Amygdala (tissue), 56 donors: ENCODE measurements at regions not wholly inside any gene's neighbourhood (a gene's known extent, or its start where the extent isn't known, plus 50 kb on each side); places are given as distances from the start of the nearest gene placed in this dataset.
A peak's percentile ranks its signal among the peaks of the same experiment; 100 is the strongest.

ENCODE experiments used
- DNase-seq, 56 donors: peaks; one replicate each; lab custom pipeline; 2025; lab: John Stamatoyannopoulos, UW

DNA sequence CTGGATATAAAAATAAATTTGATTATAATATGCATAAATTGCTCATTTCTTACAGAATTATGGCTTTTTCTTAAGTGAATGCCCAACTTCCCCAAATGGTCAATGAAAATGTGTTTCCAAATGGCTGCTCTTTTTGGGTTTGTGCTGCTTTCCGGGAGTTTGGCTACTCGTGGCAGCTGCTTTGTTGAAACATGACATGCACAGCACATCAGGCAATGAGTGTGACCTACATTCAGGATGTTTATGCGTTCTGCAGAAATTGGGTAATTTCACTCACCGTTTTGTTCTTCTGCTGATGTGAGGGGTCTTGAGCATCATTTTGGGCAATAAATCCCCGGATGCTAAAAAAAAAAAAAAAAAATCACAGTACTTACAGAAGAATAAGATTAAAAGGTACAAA, 825.0 kb upstream of the KLHL29 start:
- DNase-seq: no peak

DNA sequence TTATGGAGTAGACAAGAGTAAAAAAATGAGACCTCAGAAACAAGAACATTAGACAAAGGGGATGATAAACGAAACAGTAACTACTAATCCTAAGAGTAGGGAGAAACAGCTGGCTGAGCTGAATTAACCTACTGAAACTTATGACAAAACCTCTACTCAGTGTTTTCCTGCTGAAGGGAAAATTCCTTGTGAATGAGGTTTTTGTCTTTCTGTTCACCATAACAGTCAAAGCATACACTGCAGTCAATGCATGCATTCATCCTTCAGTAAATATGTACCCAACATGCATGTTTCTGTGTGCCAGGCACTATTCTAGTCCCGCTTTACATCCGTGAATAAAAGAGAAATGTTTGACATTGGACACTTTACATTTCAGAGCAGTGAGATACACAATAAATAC, 805.6 kb upstream of the KLHL29 start:
- DNase-seq: no peak

DNA sequence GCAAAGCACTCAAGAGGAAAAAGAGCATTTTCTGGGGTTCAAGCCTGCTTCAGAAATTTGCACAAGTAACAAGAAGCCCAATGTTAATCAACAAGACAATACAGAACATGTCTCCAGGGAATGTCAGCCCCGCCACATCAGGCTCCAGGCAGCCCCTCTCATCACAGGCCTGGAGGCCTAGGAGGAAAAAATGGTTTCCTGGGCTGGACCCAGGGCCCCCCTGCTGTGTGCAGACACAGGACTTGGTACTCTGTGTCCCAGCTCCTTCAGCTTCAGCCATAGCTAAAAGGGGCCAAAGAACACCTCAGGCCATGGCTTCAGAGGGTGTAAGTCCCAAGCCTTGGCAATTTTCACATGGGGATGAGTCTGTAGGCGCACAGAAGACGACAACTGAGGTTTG, 802.9 kb upstream of the KLHL29 start:
- DNase-seq: no peak

DNA sequence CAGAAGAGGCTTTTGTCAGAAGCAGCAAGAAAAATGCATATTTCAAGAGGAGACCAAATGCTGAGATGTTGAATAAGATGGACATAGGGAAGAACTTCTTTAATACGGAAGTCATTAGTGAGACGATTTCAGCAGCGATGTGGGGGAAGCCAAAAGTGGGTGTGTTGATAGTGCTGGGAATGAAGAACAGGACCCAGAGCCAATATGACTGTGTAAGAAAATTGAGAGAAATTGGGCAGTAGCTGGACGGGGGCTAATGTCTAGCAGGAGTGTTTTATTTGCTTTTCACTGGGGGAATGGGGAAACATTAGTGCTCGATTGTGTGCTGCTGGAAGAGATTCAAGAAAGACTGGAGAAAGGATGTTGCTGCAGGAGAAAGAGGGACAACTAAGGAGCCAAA, 788.7 kb upstream of the KLHL29 start:
- DNase-seq: no peak

DNA sequence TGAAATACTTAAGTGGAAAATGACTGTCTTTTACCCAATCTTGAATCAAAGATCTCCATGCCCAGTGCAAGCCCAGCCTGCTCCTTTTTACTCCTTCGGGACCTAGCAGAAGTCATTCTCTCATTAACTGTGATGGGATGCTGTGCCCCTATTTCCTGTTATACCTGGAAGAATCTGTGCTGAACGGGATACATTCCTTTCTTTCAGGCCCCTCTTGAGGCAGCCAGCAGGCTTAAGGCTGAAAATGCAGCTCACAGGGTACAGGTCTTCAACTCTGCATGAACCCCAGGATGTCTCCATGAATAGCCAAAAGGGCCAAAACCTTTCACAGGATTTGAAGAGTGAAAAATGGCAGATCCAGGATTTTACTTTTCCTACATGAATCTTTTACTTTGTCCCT, 784.8 kb upstream of the KLHL29 start:
- no peak for DNase-seq

DNA sequence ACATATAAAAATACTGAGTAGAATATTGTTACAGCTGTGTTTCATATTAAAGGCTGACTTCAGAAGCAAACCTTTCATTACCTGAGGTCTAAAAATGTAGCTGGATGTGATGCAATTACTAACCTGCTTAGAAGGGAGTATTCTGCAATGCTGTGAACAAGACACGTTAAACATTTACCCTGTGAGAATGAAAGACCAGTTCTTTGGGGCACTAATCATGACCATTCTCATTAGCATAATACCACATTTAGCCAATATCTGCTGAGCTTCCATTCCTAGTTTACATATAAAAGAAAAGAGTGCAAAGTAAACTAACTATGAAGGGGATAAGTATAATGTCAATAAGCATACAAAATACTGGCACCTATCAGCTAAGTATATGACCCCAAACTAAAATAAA, 784.0 kb upstream of the KLHL29 start:
- DNase-seq: no peak

DNA sequence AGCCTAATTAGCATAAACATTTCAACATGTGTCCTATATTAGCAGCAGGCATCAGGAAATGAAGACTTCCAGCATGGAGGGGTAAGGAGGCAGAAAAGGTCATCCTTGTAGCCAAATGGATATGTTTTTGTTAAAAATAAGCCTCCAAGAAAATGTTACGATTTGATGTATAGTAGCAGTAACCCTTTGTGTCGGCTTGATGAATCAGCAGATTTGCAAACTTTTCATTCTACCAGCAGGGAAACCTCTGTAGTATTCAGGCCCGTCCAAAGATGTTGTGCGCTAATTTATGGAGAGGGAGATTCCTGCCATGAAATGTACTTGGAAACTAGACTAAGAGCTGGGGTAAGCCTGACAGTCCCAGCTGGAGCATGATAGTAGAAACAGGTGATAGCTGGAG, 780.8 kb upstream of the KLHL29 start:
- no peak for DNase-seq

DNA sequence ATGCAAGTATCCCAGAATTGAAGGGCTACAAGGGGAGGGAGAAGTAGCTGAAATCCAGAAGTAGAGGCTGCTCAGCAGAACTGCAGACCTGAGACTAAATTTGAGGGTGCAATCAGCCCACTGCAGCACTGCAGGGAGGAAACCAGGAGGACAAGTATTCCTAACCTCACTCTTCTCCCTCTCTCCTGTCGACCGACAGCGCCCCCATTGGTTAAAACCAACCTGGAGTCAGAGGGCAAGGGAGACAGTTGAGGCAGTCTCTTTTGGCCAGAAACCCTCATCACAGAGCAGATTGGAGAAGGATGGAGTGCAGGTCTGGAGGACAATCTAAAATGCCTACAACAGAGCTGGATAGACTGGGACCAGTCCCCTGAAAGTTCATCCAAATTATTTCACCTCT, 768.9 kb upstream of the KLHL29 start:
- DNase-seq: no peak

DNA sequence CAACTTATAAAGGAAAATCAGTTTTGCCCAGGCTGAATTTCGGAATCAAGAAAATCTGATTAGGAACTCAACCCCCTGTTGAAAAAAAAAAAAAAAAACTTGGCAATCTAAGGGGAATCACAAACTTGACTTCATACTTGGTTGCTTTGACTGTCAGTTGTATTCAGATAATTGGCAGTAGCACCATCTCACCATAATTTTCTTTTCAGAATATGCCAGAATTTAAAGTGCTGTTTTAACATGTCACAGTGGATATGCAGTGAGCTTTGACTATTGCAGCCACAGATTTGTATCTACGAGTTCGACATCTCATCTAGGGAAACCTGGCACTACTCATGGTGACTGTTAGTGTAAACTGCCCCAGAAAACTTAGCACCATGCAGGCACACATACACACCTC, 761.4 kb upstream of the KLHL29 start:
- DNase-seq: no peak

DNA sequence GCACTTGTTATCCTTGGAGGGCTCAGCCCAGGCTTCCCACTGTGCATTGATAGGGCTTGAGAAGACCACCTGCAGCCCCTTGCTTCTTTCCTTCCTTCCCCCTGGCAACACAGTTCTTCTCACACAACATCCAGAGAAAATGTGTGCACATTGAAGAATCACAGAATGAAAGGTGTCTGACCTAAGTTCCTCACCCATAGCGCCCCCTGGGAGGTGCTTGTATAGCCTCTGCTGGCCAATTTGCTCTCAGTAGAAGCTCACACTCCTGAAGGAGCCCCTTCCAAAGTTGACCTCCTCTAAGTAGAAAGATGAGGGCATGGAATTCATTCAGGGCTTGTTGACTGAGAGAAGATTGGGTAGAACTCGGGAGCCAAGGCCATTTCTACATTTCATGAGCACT, 758.4 kb upstream of the KLHL29 start:
- peak in 1 of 56 donors; percentile 2 for DNase-seq

DNA sequence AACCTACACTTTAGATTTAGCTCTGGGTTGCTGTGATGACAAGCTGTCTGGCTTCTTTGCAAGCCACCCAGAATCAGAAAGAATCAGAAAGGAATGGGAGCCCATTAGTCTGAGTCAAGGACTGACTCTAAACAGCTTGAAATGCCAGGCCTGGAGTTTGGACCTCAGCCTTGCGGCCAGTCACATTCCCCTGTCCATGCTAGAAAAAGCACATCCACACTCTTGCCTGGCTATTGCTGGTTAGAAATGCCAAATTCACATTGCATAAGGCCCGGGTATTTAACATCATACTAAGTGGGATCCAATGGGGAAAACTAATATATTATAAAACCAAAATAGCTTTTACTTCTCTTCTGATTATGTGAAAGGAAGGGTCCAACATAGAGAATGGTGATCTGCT, 756.8 kb upstream of the KLHL29 start:
- DNase-seq: no peak

DNA sequence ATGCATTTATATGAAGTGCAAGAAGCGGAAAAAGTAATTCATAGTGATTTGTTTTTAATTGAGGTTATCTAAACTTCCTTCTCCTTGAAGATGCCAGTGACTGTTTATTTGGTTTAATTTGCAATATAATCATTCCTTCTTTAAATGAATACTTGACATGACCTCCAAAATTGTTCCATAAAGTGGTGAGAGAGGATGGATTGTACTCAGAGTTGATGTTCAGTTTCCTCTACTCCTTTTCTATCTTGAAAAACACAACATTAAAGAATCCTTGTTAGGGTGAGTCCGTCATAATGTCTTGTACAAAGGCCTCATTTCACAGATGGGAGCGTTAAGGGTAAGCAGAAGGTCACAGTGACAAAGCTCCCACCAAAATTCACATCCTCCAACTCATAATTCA, 756.1 kb upstream of the KLHL29 start:
- DNase-seq: no peak

DNA sequence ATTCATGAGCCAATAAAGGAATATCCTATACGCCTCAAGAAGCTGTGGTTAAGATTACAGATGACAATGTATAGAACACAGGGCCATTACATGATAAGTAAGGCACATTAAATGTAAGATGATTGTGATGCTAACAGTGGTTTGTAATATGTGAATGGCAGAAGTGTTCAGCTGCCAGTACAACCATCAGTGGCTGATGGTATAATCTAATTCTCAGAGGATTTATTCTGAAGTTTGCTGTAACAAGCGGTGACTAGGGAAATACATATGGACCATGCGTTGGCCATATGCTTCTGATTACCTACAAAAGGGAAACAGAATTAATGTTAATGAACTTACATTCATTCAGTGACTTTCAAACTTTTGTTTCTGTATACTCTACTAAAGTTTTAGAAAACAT, 750.8 kb upstream of the KLHL29 start:
- no peak for DNase-seq

DNA sequence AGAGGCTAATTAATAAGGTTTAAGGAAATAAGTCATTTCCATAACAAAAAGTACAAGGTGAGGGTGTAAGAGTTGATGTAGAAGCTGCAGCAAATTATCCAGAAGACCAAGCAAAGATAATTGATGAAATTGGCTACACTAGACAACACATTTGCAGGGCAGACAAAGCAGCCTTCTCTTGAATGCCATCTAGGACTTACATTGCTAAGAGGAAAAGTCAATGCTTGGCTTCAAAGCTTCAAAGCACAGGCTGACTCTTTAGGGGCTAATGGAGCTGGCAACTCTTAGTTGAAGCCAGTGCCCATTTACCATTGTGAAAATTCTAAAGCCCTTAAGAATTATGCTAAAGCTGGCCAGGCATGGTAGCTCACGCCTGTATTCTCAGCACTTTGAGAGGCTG, 728.6 kb upstream of the KLHL29 start:
- DNase-seq: no peak

DNA sequence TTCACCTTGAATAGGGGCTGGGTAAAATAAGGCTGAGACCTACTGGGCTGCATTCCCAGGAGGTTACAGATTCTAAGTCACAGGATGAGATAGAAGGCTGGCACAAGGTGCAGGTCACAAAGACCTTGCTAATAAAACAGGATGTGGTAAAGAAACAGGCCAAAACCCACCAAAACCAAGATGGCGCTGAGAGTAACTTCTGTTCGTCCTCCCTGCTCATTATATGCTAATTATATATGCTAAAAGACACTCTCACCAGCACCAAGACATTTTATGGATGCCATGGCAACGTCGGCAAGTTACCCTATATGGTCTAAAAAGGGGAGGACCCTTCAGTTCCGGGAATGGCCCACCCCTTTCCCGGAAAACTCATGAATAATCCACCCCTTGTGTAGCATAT, 711.5 kb upstream of the KLHL29 start:
- DNase-seq: no peak

DNA sequence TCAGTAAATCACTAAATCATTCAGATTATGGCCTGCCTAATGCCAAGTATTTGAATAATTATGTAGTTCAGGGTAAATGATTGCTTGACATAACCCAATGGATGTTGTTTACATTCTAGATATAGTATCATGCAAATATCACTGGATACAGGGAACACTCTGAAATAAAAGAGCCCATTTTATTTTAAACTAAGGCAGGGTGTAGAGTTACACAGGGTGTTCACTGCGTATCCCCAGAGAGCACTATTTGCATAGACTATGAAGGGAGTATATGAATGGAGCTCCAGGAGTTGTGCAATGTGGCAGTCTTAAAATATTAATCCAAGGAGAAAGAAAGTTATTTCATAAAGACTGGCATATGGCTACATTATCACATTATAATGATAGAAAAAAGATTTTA, 701.1 kb upstream of the KLHL29 start:
- DNase-seq: no peak

DNA sequence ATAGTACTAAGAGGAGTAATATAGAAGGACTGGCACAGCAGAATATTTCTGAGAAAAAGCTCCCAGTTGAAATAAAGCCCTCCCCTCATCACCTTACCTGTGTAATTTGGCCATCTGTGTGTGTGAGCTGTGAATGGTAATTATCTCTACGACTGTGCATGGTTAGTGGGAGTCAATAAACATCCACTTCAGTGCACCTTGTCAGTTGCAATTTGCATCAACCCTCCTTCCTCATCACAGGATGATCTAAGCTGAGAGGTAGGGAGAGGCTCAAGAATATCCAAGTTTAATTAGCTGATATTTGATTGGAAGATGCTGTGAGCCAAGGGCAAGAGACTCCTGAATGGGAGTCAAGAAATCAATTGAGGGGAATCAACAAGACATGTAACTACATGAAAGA, 694.9 kb upstream of the KLHL29 start:
- DNase-seq: no peak

DNA sequence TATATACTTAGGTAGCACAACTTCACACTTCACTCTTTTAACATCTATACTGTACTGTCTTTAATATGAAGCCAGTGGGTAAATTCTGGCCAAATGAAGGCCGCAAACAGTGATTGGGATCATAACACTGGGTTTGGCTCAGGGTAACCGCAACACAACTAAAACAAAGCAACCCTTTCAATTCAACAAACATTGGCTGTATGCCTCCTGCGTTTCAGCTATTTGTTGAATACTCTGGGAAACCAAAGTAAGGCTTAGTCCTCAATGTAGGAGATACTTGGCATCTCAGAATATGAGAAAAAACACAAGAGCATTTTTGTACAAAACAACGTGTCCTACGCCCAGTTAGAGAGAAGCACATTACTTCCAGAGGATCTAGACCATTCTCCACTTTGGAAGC, 693.3 kb upstream of the KLHL29 start:
- no peak for DNase-seq

DNA sequence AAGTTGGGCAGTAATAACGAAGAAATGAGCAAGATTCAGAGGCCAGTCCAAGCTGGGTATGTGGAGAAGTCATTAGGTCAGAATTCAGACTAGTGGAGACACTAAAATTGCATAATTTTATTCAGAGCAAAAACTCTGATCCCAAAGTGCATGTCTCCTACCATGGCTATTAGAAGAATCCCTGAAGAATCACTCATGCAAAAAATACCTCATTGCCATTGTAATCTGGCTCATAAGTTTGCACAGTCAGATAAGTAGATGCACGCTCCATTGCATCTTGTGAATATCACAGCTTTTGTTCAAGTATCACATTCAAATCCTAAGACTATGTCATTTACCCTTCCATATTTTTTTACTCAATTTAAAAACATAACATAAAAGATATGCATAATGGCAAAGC, 692.2 kb upstream of the KLHL29 start:
- DNase-seq: no peak

DNA sequence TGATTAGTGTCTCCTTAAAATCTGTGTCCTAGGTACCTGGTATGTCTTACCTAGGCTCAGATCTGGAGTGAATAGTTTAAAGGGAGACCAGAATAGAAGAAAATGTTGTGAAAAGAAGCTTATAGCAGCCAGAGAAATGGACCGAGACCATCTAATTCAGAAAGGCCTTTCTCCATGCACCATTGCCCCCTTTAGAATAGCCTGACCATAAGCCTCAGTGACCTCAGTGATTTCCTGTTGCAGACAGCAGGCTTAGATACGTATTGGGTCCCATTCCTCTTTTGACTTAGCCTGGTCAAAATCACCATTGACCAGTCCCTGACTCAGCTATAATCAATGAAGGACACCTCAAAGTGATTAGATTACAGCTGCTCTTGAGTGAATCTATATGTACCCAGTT, 690.7 kb upstream of the KLHL29 start:
- no peak for DNase-seq

DNA sequence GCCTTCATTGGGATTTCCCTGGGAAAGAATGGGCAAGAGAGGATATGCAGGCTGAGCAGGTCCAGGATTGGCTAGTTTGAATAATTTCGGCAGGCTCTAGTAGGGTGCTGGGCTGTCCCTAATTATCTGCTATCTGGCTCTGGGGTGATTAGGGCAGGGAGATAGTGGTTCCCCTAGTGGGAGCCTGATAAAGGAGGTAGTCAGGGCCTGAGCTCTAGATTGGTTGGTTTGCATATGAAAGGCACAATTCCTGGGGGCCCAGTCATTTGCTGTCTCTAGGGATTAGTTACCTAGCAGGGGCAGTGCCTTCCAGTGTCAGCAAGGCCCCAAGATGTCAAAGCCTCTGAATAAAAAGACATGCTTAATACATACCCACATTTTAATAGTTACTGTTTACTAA, 690.1 kb upstream of the KLHL29 start:
- DNase-seq: no peak

DNA sequence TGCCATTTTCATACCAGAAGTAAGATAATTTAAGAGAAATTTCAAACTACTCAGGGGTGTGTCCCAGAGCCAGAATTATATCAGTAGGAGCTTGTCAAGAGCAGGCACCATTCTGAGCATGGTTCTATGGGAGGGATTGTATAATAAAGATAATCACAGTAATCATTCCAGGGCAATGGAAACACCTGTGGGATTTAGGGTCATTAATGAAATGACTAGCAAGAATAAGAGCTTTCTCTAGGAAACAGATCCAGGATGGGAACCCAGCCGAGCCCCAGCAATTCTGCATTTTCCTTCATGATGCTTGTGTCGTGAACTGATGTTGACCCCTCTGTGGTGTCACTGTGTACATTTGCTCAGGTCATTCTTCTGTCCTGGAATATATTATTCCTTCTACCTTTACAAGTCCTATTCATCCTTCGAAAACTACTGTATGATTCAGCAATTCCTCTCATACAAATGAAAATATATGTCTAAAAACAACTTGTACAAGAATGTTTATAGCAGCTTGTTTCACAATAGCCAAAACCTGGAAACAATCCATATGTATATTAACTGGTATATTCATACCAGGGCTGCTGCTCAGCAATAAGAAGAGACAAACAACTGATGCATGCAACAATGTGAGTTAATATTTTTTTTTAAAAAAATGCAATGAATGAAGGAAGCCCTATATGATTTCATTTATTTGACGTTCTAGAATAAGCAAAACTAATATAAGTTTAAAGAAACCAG, 687.8 kb upstream of the KLHL29 start:
- no peak for DNase-seq

DNA sequence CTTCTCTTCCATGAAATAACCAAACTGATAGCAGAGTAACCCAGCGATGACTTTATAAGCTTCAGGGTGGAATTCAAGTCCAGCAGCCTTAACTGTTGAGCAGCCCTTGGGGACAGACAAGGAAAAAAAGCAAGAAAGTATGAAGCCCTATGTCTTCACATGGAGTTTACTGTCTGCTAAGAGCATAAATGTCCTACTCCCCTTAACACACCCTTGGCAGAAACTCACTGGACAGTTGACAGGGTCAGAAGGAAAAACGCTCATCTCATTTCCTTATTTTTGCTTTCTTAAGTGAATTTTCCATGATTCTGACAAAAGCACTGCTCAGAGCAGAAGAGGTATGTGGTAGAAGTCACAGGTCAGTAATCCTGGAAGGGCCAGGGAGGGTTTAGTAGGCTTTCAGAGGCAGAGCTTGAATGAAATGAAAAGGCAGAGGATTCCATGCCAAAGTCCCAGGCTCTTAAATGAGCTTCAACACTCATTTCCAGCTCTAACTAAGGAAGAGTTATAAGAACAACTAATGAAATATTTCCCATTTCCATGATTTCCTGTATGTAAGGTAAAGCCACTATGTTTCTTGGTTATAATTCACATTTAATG, 683.3 kb upstream of the KLHL29 start:
- no peak for DNase-seq
